ENCODE measurements at regions not wholly inside any gene's neighbourhood (a gene's known extent, or its start where the extent isn't known, plus 50 kb on each side); places are given as distances from the start of the nearest gene placed in this dataset.

DNA sequence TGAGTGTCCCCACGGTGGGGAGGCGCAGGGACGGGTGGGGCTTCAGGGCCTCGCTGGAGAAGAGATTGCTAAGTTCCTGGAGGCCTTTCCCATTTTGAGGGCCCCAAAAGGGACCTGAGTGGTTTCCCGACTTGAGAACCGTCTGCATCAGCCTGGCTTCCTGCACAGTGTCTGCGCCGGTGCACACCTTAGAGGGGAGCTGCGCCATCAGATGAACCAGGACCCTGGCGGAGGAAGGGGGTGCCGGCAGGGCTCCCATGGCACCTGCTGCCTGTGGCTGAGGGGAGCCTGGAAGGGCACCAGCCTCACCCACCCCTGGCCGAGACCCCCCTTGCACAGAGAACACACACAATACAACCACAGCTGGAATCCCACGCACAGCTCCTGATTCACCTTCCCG, 465.1 kb upstream of the MYT1L start:
- Histone ChIP-seq H3K4me2 (ENCODE audit: low read length) (no peak overlapping the region), H3K27ac (ENCODE audit: low read depth, low read length) (no peak overlapping the region), H4K20me1 (ENCODE audit: control insufficient read depth, insufficient read depth, low read depth, low read length) (no peaks in the 10 kb centered on the region), H3K4me3 (ENCODE audit: low read length) (no peak overlapping the region), H3K9me3 (ENCODE audit: control insufficient read depth, insufficient read depth, low read length) (no peaks in the 10 kb centered on the region), H3K4me1 (ENCODE audit: control insufficient read depth, low read length) (no peaks in the 10 kb centered on the region), H3K9me2 (replicated peaks; ENCODE audit: control insufficient read depth, low read length) (no peaks in the 10 kb centered on the region), H3F3A (ENCODE audit: control insufficient read depth, insufficient read depth) (no peaks in the 10 kb centered on the region), H3K36me3 (ENCODE audit: control insufficient read depth, low read length) (no peaks in the 10 kb centered on the region), H3K27me3 (ENCODE audit: control insufficient read depth, low read length) (no peaks in the 10 kb centered on the region), H3K79me2 (ENCODE audit: control insufficient read depth, low read length) (no peaks in the 10 kb centered on the region)
- TF ChIP-seq, protein P1, sequence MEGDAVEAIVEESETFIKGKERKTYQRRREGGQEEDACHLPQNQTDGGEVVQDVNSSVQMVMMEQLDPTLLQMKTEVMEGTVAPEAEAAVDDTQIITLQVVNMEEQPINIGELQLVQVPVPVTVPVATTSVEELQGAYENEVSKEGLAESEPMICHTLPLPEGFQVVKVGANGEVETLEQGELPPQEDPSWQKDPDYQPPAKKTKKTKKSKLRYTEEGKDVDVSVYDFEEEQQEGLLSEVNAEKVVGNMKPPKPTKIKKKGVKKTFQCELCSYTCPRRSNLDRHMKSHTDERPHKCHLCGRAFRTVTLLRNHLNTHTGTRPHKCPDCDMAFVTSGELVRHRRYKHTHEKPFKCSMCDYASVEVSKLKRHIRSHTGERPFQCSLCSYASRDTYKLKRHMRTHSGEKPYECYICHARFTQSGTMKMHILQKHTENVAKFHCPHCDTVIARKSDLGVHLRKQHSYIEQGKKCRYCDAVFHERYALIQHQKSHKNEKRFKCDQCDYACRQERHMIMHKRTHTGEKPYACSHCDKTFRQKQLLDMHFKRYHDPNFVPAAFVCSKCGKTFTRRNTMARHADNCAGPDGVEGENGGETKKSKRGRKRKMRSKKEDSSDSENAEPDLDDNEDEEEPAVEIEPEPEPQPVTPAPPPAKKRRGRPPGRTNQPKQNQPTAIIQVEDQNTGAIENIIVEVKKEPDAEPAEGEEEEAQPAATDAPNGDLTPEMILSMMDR (IDR thresholded peaks at IDR 0.05; ENCODE audit: low read depth, low read length, poor library complexity, severe bottlenecking) = no peak
- TF ChIP-seq EZH2phosphoT487 (IDR thresholded peaks at IDR 0.05; ENCODE audit: borderline replicate concordance, low read length) = no peak

DNA sequence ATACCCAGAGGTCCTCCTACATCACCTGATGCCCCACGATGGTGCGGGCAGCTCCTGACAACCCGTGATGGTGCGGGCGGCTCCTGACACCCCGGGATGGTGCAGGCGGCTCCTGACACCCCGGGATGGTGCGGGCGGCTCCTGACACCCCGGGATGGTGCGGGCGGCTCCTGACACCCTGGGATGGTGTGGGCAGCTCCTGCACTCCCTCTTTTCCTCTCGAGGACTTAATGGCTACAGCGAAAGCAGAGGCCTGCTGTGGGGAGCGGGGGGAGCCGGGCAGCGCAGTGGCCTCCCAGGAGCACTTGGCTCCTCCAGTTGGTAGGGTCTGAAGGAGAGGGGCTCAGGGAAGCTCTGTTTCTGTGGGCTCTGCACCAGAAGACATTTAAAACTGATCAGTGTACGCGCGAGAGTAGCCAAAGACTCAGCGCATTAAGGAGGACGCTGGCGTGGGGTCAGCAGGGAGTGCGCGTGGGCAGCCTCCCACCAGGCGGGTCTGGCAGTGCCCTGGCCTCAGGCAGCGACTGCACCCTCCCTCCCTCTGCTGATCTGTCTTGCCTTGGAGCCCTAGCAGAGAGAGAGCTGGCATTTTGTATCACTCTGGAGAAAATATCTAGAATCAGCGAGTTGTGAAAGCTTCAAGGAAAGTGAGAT, 464.5 kb upstream of the MYT1L start:
- no peak overlapping the region for H3K27ac ChIP-seq (ENCODE audit: low read depth, low read length)
- no peaks in the 10 kb centered on the region for H3K4me1 ChIP-seq (ENCODE audit: control insufficient read depth, low read length)
- no peak overlapping the region for H3K4me2 ChIP-seq (ENCODE audit: low read length)
- H3K79me2 ChIP-seq (ENCODE audit: control insufficient read depth, low read length) = no peaks in the 10 kb centered on the region
- no peaks in the 10 kb centered on the region for H3K9me3 ChIP-seq (ENCODE audit: control insufficient read depth, insufficient read depth, low read length)
- H4K20me1 ChIP-seq (ENCODE audit: control insufficient read depth, insufficient read depth, low read depth, low read length) = no peaks in the 10 kb centered on the region
- H3K9me2 ChIP-seq (replicated peaks; ENCODE audit: control insufficient read depth, low read length) = no peaks in the 10 kb centered on the region
- H3K4me3 ChIP-seq (ENCODE audit: low read length) = no peak overlapping the region
- no peaks in the 10 kb centered on the region for H3K36me3 ChIP-seq (ENCODE audit: control insufficient read depth, low read length)
- no peaks in the 10 kb centered on the region for H3F3A ChIP-seq (ENCODE audit: control insufficient read depth, insufficient read depth)
- TF ChIP-seq EZH2phosphoT487 (IDR thresholded peaks at IDR 0.05; ENCODE audit: borderline replicate concordance, low read length) = no peak
- TF ChIP-seq, protein P1 (IDR thresholded peaks at IDR 0.05; ENCODE audit: low read depth, low read length, poor library complexity, severe bottlenecking) = no peak
- no peaks in the 10 kb centered on the region for H3K27me3 ChIP-seq (ENCODE audit: control insufficient read depth, low read length)

DNA sequence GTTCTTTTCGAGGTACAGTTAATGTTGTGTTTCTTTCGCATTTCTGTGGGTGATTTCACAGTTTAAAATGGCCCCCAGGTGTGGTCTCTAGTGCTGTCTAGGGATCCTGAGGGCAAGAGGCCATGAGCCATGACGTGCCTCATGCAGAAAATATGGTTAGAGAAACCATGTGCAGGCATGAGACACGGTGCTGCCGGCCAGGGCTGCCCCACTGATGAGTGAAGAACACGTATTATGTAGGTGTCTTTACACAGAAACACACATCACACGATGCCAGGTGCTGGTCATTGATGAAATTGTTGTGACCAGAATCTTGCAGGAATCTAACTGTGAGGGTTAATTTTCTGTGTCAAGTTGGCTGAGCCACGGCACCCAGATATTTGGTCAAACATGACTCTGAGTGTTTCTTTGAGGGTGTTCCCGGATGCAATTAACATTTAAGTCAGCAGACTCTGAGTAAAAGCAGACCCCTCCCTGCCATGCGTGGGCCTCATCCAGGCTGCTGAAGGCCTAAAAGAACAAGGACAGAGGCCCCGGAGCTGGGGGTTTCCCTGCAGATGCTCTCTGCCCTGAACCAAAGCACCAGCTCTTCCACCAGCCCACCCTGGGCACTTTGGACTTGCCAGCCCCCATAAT, 463.0 kb upstream of the MYT1L start:
- H3K4me2 ChIP-seq (ENCODE audit: low read length) = no peak overlapping the region
- H3K27ac ChIP-seq (ENCODE audit: low read depth, low read length) = no peak overlapping the region
- no peaks in the 10 kb centered on the region for H3K4me1 ChIP-seq (ENCODE audit: control insufficient read depth, low read length)
- no peak overlapping the region for H3K4me3 ChIP-seq (ENCODE audit: low read length)
- TF ChIP-seq, protein P1 (IDR thresholded peaks at IDR 0.05; ENCODE audit: low read depth, low read length, poor library complexity, severe bottlenecking) = no peak
- TF ChIP-seq EZH2phosphoT487 (IDR thresholded peaks at IDR 0.05; ENCODE audit: borderline replicate concordance, low read length) = no peak
- no peaks in the 10 kb centered on the region for H3F3A ChIP-seq (ENCODE audit: control insufficient read depth, insufficient read depth)
- H3K9me2 ChIP-seq (replicated peaks; ENCODE audit: control insufficient read depth, low read length) = no peaks in the 10 kb centered on the region
- H4K20me1 ChIP-seq (ENCODE audit: control insufficient read depth, insufficient read depth, low read depth, low read length) = no peaks in the 10 kb centered on the region
- no peaks in the 10 kb centered on the region for H3K9me3 ChIP-seq (ENCODE audit: control insufficient read depth, insufficient read depth, low read length)
- H3K36me3 ChIP-seq (ENCODE audit: control insufficient read depth, low read length) = no peaks in the 10 kb centered on the region
- H3K79me2 ChIP-seq (ENCODE audit: control insufficient read depth, low read length) = no peaks in the 10 kb centered on the region
- H3K27me3 ChIP-seq (ENCODE audit: control insufficient read depth, low read length) = no peaks in the 10 kb centered on the region

Measured in DOHH2 (cell line).